ENCODE measurements at regions not wholly inside any gene's neighbourhood (a gene's known extent, or its start where the extent isn't known, plus 50 kb on each side); places are given as distances from the start of the nearest gene placed in this dataset.

GRCh38 chr5:154606246-154606645, 128.2 kb upstream of the HAND1 start:
- peaks cover 9% of the 10 kb centered on the region for H3K4me1 ChIP-seq (ENCODE audit: insufficient read depth, low read length)
- DNase-seq (ENCODE audit: low spot score) (no peak), ATAC-seq (no peak), FAIRE-seq (no peak)
- no peak for TF ChIP-seq KDM6A (CRISPR knock-in tag; IDR thresholded peaks at IDR 0.05; ENCODE audit: low read depth)
- no peaks in the 10 kb centered on the region for H3K36me3 ChIP-seq (replicated peaks in 1 of 2; ENCODE audit: control insufficient read depth in 1 of 2, insufficient read depth in 2 of 2, low read length in 2 of 2)
- no peak overlapping the region for H2AFZ ChIP-seq (ENCODE audit: low read length)
- no peaks in the 10 kb centered on the region for H3K9me3 ChIP-seq (ENCODE audit: low read length)
- no TSS peak for BruUV-seq (replicated peaks)
- H3K27me3 ChIP-seq (ENCODE audit: control insufficient read depth in 1 of 2, insufficient read depth in 2 of 2, low read length in 2 of 2): peaks cover 7 to 52% of the 10 kb centered on the region in 2 experiments; a peak in 3 of 5 replicates
- intact Hi-C loops (cut with micrococcal nuclease; ENCODE audit: unreplicated experiment): loop anchor here (10.0 kb wide), 1 partner anchor 631 kb away; no protein-coding TSS in a partner anchor
- in situ Hi-C loops (cut with HindIII; ENCODE audit: extremely low pct_ligation_motif_present, low pct_unique_long_range_greater_than_20kb): loop anchor here (5.0 to 25.0 kb wide), 3 partner anchors 84 to 544 kb away; no protein-coding TSS in a partner anchor
- 28% methylated on average over 4 of the region's 4 CpGs for WGBS (ENCODE audit: low lambda C conversion rate)
- H3K4me2 ChIP-seq (ENCODE audit: low read depth, low read length): no peak overlapping the region
- no peaks in the 10 kb centered on the region for H4K20me1 ChIP-seq (ENCODE audit: insufficient read depth, low read length)
- POLR2A ChIA-PET: no interaction called here
- no peak overlapping the region for H3K9ac ChIP-seq (ENCODE audit: insufficient read depth, low read depth, low read length)
- H3K27ac ChIP-seq (ENCODE audit: extremely low read length, insufficient read depth, low read length): no peak overlapping the region
- no peak overlapping the region for H3K4me3 ChIP-seq (replicated peaks in 1 of 3; ENCODE audit: insufficient read depth in 1 of 3, low read depth in 2 of 3, low read length in 3 of 3)
- H3K79me2 ChIP-seq (ENCODE audit: insufficient read depth, low read length): no peaks in the 10 kb centered on the region
- CTCF ChIA-PET (ENCODE audit: low intra/inter-chr PET ratio, low total read pairs): no interaction called here

GRCh38 chr5:154603953-154604679, 126.1 kb upstream of the HAND1 start:
- H3K4me1 ChIP-seq (ENCODE audit: insufficient read depth, low read length): no peaks in the 10 kb centered on the region
- H3K4me3 ChIP-seq (replicated peaks in 1 of 3; ENCODE audit: insufficient read depth in 1 of 3, low read depth in 2 of 3, low read length in 3 of 3): peak overlapping the region in 1 of 3 experiments; percentile 36; a peak in 1 of 6 replicates
- 0 out of 2 replicates have a peak, but pooled peaks have one; percentile 21 for TF ChIP-seq ZMYM3 (CRISPR knock-in tag; IDR thresholded peaks at IDR 0.05)
- TF ChIP-seq ZNF629 (CRISPR knock-in tag; conservative IDR thresholded peaks at IDR 0.05): peak; percentile 87
- TF ChIP-seq KDM1A (CRISPR knock-in tag; IDR thresholded peaks at IDR 0.05): peak; percentile 24; the same call in 1 of the 2 replicates
- no peak for TF ChIP-seq BRD4 (CRISPR knock-in tag; IDR thresholded peaks at IDR 0.05)
- no peak for TF ChIP-seq ZNF761 (CRISPR knock-in tag; conservative IDR thresholded peaks at IDR 0.05)
- TF ChIP-seq ZFP90 (CRISPR knock-in tag; IDR thresholded peaks at IDR 0.05; ENCODE audit: borderline replicate concordance): no peak
- TF ChIP-seq NFAT5 (CRISPR knock-in tag; IDR thresholded peaks at IDR 0.05): no peak
- FAIRE-seq (no peak), ATAC-seq (peak; percentile 72), DNase-seq (ENCODE audit: low spot score) (no peak)
- H2AFZ ChIP-seq (ENCODE audit: low read length): no peak overlapping the region
- in situ Hi-C loops (cut with HindIII; ENCODE audit: extremely low pct_ligation_motif_present, low pct_unique_long_range_greater_than_20kb) (loop anchor here (25.0 kb wide), 1 partner anchor 542 kb away; no protein-coding TSS in a partner anchor), intact Hi-C loops (cut with micrococcal nuclease; ENCODE audit: unreplicated experiment) (loop anchor here (10.0 kb wide), 1 partner anchor 629 kb away; no protein-coding TSS in a partner anchor)
- no peak overlapping the region for H3K27ac ChIP-seq (ENCODE audit: extremely low read length, insufficient read depth, low read length)
- BruUV-seq (replicated peaks): no TSS peak
- WGBS (ENCODE audit: low lambda C conversion rate): 4% methylated on average over 16 of the region's 20 CpGs
- ChIA-PET CTCF (ENCODE audit: low intra/inter-chr PET ratio, low total read pairs) (no interaction called here), POLR2A (no interaction called here)
- H3K79me2 ChIP-seq (ENCODE audit: insufficient read depth, low read length): no peaks in the 10 kb centered on the region
- peaks cover 7 to 40% of the 10 kb centered on the region in 2 experiments; a peak in 3 of 5 replicates for H3K27me3 ChIP-seq (ENCODE audit: control insufficient read depth in 1 of 2, insufficient read depth in 2 of 2, low read length in 2 of 2)
- no peaks in the 10 kb centered on the region for H4K20me1 ChIP-seq (ENCODE audit: insufficient read depth, low read length)
- no peaks in the 10 kb centered on the region for H3K36me3 ChIP-seq (replicated peaks in 1 of 2; ENCODE audit: control insufficient read depth in 1 of 2, insufficient read depth in 2 of 2, low read length in 2 of 2)
- no peaks in the 10 kb centered on the region for H3K9me3 ChIP-seq (ENCODE audit: low read length)
- H3K9ac ChIP-seq (ENCODE audit: insufficient read depth, low read depth, low read length): no peak overlapping the region
- H3K4me2 ChIP-seq (ENCODE audit: low read depth, low read length): peak overlapping the region; percentile 43; the same call in 1 of the 2 replicates
